ENCODE measurements at regions not wholly inside any gene's neighbourhood (a gene's known extent, or its start where the extent isn't known, plus 50 kb on each side); places are given as distances from the start of the nearest gene placed in this dataset.
"Not testable (repeated sequence)": the region's sequence is repeated elsewhere in the genome, so short reads cannot be mapped to it uniquely, and the experiment has no call there.

- DNase-seq (ENCODE audit: low read depth, low spot score) = no peak
- H3K4me3 ChIP-seq (ENCODE audit: low read length) = no peak overlapping the region
Observed at GRCh38 chr11:109480251-109480650, 58.3 kb downstream of the C11orf87 start.

DNA sequence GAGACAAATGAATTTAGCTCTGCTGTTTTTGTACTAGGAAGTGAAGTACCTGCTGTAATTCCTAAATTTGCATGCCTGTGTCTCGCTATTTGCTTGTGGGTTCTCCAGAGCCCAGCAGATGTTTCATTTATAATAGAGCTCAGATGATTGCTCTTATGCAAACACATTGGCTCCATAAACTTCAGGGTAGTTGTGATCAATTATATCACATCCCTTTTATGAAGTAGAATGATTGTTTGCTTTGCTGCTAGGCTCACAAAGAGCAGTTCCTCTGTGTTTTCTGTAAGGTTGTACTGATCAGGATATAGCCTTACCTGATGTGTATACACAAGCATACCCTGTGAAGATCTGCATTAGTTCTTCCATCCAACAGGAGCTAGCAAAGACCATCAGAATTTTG is 64.1 kb downstream of the C11orf87 start:
- no peak overlapping the region for H3K4me3 ChIP-seq (ENCODE audit: low read length)
- no peak for DNase-seq (ENCODE audit: low read depth, low spot score)

GRCh38 chr11:109490953-109491635 is 69.1 kb downstream of the C11orf87 start:
- DNase-seq (ENCODE audit: low read depth, low spot score) = no peak
- no peak overlapping the region for H3K4me3 ChIP-seq (ENCODE audit: low read length)

DNA sequence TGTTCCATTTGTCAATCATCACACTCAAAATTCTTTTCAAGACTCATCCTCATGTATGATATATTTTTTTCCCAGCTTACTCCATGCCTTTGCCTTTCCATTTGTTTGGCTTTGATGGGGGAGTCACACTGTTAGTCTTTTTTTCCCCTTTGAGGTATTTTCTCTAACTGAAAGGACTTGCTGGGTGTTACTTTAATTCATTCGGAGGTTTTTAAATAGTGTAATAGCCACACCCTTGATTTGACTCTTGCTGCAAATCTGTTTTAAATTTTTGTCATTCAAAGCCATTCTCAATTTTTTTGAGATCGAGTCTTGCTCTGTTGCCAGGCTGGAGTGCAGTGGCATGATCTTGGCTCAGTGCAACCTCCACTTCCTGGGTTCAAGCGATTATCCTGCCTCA is 84.1 kb downstream of the C11orf87 start:
- H3K4me3 ChIP-seq (ENCODE audit: low read length) = no peak overlapping the region
- DNase-seq (ENCODE audit: low read depth, low spot score) = no peak

DNA sequence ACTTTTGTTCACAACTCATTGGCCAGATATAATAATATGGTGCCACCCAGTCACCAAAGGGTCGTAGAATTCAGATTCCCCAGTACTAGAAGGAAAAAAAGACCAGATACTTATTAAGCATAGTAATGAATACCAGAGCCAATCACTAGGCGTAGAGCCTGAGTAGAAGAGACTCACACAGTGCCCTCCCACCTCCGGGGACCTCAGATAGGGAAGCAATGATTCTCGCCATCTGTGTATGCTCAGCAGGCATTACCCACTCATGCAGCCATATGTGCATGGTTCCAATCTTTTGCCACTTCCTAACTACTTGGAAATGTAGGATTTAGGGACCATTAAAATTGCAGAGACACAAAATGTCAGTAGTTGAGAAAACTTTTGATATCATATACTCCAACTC is 85.3 kb downstream of the C11orf87 start:
- no peak for DNase-seq (ENCODE audit: low read depth, low spot score)
- H3K4me3 ChIP-seq (ENCODE audit: low read length) = no peak overlapping the region

DNA sequence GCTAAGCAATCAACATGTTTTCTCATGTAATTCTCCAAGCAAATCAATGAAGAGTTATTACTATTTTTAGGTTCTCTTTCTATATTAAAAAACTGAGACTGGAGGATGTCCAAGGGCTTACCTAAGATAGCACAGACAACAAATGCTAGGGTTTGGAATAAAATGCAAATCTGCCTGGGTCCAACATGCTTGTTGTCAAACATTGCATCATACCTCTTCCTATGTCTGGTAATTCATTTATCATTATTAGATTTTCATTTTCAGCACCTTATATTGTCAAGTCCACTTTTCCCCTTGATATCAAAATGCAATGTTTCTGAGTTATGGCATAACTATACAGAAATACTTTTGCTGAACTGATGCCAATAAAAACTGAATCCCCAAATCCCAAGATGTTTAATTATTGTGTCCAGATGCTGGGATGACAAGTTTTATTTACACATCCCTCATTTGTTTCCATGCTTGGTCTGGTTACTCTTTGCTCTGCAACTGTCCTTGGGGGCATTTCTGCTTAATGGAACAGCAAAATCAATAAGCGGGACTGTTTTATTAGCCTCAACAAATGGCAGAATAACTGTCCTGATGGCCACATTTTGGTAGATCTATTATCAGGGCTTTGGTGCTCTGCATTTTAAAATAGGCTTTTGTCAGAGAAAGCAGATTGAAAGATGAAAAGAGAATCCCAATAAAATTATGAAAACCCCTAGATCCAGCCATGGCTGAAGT is 86.0 kb downstream of the C11orf87 start:
- no peak for DNase-seq (ENCODE audit: low read depth, low spot score)

DNA sequence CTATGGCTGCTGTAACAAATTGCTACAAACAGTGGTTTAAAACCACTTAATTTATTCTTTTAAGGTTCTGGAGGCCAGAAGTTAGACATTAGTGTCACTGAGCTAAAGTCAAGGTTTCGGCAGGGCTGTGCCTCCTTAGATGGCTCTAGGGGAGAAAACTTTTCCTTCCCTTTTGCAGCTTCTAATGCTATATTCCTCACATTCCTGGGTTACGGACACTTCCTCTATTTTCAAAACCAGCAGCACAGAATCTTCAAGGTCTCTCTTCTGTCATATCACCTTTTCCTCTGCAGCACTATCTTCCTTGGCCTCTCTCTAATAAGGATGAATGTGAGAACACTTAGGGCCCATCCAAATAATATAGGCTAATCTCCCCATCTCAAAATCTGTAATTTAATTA is 87.0 kb downstream of the C11orf87 start:
- DNase-seq (ENCODE audit: low read depth, low spot score) = no peak
- no peak overlapping the region for H3K4me3 ChIP-seq (ENCODE audit: low read length)

More for the DNA sequence above, 86.0 kb downstream of the C11orf87 start:
- H3K4me3 ChIP-seq (ENCODE audit: low read length) = no peak overlapping the region

DNA sequence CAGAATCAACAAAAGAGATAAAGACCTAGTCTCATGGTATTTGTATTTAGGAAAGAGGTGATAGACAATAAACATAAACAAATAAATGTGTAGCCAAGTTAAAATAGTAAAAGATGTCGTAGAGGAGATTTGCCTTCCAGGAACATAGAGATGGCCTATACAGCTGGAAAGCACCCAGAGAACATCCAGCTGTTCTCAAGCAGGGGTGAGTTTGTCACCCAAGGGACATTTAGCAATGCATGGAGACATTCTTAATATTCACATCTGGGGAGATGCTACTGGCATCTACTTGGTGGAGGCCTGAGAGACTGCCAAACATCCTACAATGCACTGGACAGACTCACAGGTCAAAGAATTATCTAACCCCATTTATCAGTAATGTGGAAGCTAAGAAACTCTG is 88.3 kb downstream of the C11orf87 start:
- H3K4me3 ChIP-seq (ENCODE audit: low read length) = no peak overlapping the region
- no peak for DNase-seq (ENCODE audit: low read depth, low spot score)

GRCh38 chr11:109511598-109511997 is 89.6 kb downstream of the C11orf87 start:
- no peak overlapping the region for H3K4me3 ChIP-seq (ENCODE audit: low read length)
- DNase-seq (ENCODE audit: low read depth, low spot score) = no peak

- no peak for DNase-seq (ENCODE audit: low read depth, low spot score)
- H3K4me3 ChIP-seq (ENCODE audit: low read length) = no peak overlapping the region
Observed at GRCh38 chr11:109512249-109512648, 90.3 kb downstream of the C11orf87 start.

GRCh38 chr11:109512680-109513079 is 90.7 kb downstream of the C11orf87 start:
- DNase-seq (ENCODE audit: low read depth, low spot score) = peak; percentile 83
- H3K4me3 ChIP-seq (ENCODE audit: low read length) = no peak overlapping the region

DNA sequence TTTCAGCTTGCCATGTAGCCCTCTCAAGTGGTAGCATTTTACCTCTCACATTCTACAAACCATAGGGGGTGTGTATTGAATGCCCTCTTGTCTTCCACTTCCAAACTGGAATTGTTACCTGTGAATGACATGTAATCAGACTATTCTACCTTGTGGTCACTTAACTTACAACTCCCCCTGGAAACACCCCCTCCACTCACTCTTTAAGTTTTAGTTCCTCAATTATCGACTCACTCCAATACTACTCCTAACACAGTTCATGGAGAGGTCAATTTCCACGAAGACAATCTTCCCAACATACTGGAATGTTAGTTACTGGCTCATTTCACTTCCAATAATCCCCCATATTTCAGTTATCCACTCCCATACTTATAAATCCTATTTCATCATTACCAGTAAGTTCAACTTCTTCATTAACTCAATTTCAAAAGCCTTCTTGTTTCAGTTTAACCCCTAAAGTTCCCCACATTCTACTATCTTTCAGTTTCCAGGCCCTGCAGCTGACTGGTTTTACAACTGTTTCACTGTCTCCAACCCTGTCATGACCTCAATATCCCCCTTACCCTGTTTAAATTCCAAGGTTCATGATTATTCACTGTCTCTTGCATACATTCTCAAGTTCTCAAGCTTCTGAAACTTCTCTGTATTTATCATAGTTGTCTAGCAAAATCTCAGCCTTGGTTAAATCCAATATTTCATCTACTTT is 92.5 kb downstream of the C11orf87 start:
- no peak for DNase-seq (ENCODE audit: low read depth, low spot score)
- no peak overlapping the region for H3K4me3 ChIP-seq (ENCODE audit: low read length)

DNA sequence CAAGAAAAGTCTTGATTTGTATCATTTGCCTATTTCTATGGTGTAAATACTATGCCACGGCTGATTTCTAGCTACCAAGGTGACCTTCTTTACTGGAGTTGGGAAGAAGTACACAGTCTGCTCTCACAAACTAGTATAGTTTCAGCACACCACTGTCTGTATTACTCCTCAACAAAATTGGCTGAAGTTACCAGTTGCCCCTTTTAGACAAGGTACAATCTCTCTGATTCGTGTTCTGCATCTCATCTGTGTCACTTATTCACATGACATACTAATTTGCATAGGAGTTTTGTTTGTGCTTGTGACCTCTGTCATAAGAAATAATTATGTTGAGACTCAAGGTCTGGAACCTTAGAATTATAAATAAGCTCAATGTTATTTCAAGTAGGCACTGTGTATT is 97.3 kb downstream of the C11orf87 start:
- H3K4me3 ChIP-seq (ENCODE audit: low read length) = no peak overlapping the region
- no peak for DNase-seq (ENCODE audit: low read depth, low spot score)

- H3K4me3 ChIP-seq (ENCODE audit: low read length) = no peak overlapping the region
- DNase-seq (ENCODE audit: low read depth, low spot score) = no peak
Observed at GRCh38 chr11:109521571-109522086, 99.6 kb downstream of the C11orf87 start.

- DNase-seq (ENCODE audit: low read depth, low spot score) = no peak
- H3K4me3 ChIP-seq (ENCODE audit: low read length) = no peak overlapping the region
Observed at GRCh38 chr11:109522116-109522755, 100.2 kb downstream of the C11orf87 start.

- not testable (repeated sequence) for H3K4me3 ChIP-seq (ENCODE audit: low read length)
Observed at GRCh38 chr11:109525636-109526035, 103.6 kb downstream of the C11orf87 start.

GRCh38 chr11:109526061-109526460 is 104.1 kb downstream of the C11orf87 start:
- H3K4me3 ChIP-seq (ENCODE audit: low read length) = no peak overlapping the region
- DNase-seq (ENCODE audit: low read depth, low spot score) = no peak

More at GRCh38 chr11:109525636-109526035, 103.6 kb downstream of the C11orf87 start:
- not testable (repeated sequence) for DNase-seq (ENCODE audit: low read depth, low spot score)

DNA sequence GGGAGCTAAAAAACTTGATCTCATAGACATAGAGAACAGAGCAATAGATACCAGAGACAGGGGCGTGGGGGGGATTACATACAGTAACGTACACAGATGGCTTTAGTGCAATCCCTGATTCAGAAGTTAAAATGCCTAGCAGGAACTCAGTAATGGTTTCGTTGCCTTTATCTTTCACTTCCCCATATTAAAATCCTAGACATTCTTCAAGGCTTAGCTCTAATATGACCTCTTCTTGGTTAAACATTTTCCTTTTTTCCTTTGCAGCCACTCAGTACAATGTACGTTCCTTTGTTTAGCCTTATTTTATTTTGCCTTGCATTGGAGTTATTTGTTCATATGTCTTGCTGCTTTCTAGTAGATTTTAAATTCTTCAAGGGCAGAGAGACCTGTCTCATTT is 104.9 kb downstream of the C11orf87 start:
- no peak overlapping the region for H3K4me3 ChIP-seq (ENCODE audit: low read length)
- no peak for DNase-seq (ENCODE audit: low read depth, low spot score)

- no peak for DNase-seq (ENCODE audit: low read depth, low spot score)
- no peak overlapping the region for H3K4me3 ChIP-seq (ENCODE audit: low read length)
Observed at GRCh38 chr11:109527496-109527895, 105.5 kb downstream of the C11orf87 start.

All from Jurkat, Clone E6-1 (cell line).